Kidney epithelial cell (primary cell): ENCODE measurements at regions not wholly inside any gene's neighbourhood (a gene's known extent, or its start where the extent isn't known, plus 50 kb on each side); places are given as distances from the start of the nearest gene placed in this dataset.

ENCODE experiments used
- DNase-seq: peaks from one replicate; pipeline ENCODE4 v3.0.0-alpha.2; 2010; ENCODE audit warnings: low read depth
- H3K27me3 ChIP-seq: 2 replicates; pipeline ENCODE4 v1.6.0; 2011; ENCODE audit warnings: low read length; ENCODE audit not compliant: control insufficient read depth, insufficient read depth
- H3K36me3 ChIP-seq: 2 replicates; pipeline ENCODE4 v1.5.1; 2011; ENCODE audit warnings: low read length; ENCODE audit not compliant: control insufficient read depth, insufficient read depth
- H3K4me3 ChIP-seq: 2 replicates; pipeline ENCODE4 v1.5.1; 2011; ENCODE audit warnings: low read depth, mild to moderate bottlenecking, control low read depth, low read length
- CTCF ChIP-seq: IDR thresholded peaks from 2 replicates; pipeline ENCODE4 v1.5.1; 2011; ENCODE audit warnings: mild to moderate bottlenecking, moderate library complexity, low read length, control low read depth, inconsistent platforms; ENCODE audit not compliant: insufficient read depth, poor library complexity, severe bottlenecking

- H3K4me3 ChIP-seq = no peak overlapping the region
- no peaks in the 10 kb centered on the region for H3K27me3 ChIP-seq
- TF ChIP-seq CTCF = no peak
- no peaks in the 10 kb centered on the region for H3K36me3 ChIP-seq
- no peak for DNase-seq
Observed at GRCh38 chr3:154598166-154598565, 168.2 kb upstream of the GPR149 start.

GRCh38 chr3:154590675-154591384, 160.8 kb upstream of the GPR149 start:
- no peak overlapping the region for H3K4me3 ChIP-seq
- H3K27me3 ChIP-seq = no peaks in the 10 kb centered on the region
- no peak for DNase-seq
- H3K36me3 ChIP-seq = no peaks in the 10 kb centered on the region
- TF ChIP-seq CTCF = no peak

- TF ChIP-seq CTCF = no peak
- Histone ChIP-seq H3K4me3 (no peak overlapping the region), H3K27me3 (no peaks in the 10 kb centered on the region), H3K36me3 (no peaks in the 10 kb centered on the region)
- DNase-seq = no peak
Observed at GRCh38 chr3:154588831-154589230, 158.8 kb upstream of the GPR149 start.

GRCh38 chr3:154584974-154585373, 155.0 kb upstream of the GPR149 start:
- Histone ChIP-seq H3K36me3 (no peaks in the 10 kb centered on the region), H3K27me3 (no peaks in the 10 kb centered on the region), H3K4me3 (no peak overlapping the region)
- DNase-seq = no peak
- no peak for TF ChIP-seq CTCF

- no peak for DNase-seq
- Histone ChIP-seq H3K27me3 (no peaks in the 10 kb centered on the region), H3K36me3 (no peaks in the 10 kb centered on the region), H3K4me3 (no peak overlapping the region)
- no peak for TF ChIP-seq CTCF
Observed at GRCh38 chr3:154584041-154584440, 154.1 kb upstream of the GPR149 start.

GRCh38 chr3:154583086-154583634, 153.2 kb upstream of the GPR149 start:
- Histone ChIP-seq H3K36me3 (no peaks in the 10 kb centered on the region), H3K27me3 (no peaks in the 10 kb centered on the region), H3K4me3 (no peak overlapping the region)
- DNase-seq = no peak
- TF ChIP-seq CTCF = no peak
